ENCODE measurements at regions not wholly inside any gene's neighbourhood (a gene's known extent, or its start where the extent isn't known, plus 50 kb on each side); places are given as distances from the start of the nearest gene placed in this dataset.

DNA sequence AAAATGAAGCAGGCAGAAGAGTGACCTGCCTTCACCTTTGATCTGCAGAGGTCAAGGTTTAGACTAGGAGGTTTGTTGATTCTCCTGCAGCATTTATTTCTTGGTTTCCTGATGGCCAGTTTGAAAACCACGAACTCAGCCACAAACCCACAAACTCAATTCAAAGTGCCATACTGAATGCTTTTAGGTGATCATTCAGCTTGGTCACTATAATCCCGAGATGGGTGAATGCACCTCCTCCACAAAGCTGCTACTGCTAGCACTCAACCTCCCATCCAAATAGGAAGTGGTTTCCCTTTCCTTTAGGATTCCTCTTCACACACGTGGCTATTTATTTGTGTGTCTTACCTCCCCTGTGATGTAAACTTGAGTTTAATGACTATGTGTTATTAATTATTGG is 225.2 kb downstream of the MID1 start:
- Histone ChIP-seq H3K27me3 (ENCODE audit: control insufficient read depth, insufficient read depth, low read length) (no peaks in the 10 kb centered on the region), H3K4me3 (ENCODE audit: low read length) (no peak overlapping the region), H3K4me1 (ENCODE audit: control insufficient read depth, insufficient read depth, low read length) (no peaks in the 10 kb centered on the region), H3K36me3 (ENCODE audit: control insufficient read depth, insufficient read depth, low read length) (no peaks in the 10 kb centered on the region), H3K9ac (ENCODE audit: low read length) (no peak overlapping the region), H3K27ac (ENCODE audit: low read depth, low read length) (no peak overlapping the region)

Data from rectal smooth muscle tissue (tissue), 1 donor.